PC-3 (cell line): ENCODE measurements at regions not wholly inside any gene's neighbourhood (a gene's known extent, or its start where the extent isn't known, plus 50 kb on each side); places are given as distances from the start of the nearest gene placed in this dataset.

Source experiments
- ATAC-seq: fragments of 200-7000 bp; cut with Tn5 transposase; 2 replicates; pipeline ENCODE4 v1.9.1; 2020; ENCODE audit warnings: mild to moderate bottlenecking, moderate library complexity
- BruUV-seq: library from RNA; stranded (reverse); fragments of 400-500 nt; replicated peaks from 2 replicates; lab custom pipeline; 2021; lab: Mats Ljungman, UMichigan
- CTCF ChIA-PET: fragments of 300-600 bp; sonication (Branson Sonifier 250); formaldehyde crosslinking; loops from one replicate; lab custom pipeline; 2022; ENCODE audit warnings: antibody characterized with exemption; lab: Charles Lee
- POLR2A ChIA-PET: fragments of 300-600 bp; sonication (Branson Sonifier 250); formaldehyde crosslinking; loops from one replicate; lab custom pipeline; 2022; ENCODE audit warnings: antibody characterized with exemption; ENCODE audit not compliant: unreplicated experiment; lab: Charles Lee
- DNase-seq: peaks from one replicate; pipeline ENCODE4 v3.0.0-alpha.2; 2015
- H2AFZ ChIP-seq: fragments of 300-600 bp; sonication (generic); 2 replicates; pipeline ENCODE4 v1.6.0; 2016; ENCODE audit warnings: antibody characterized with exemption, low read length
- H3F3A ChIP-seq: fragments of 300-600 bp; sonication (generic); one replicate; pipeline ENCODE4 v1.6.0; 2017; ENCODE audit warnings: antibody characterized with exemption, low read length, control low read depth, mild to moderate bottlenecking; ENCODE audit not compliant: unreplicated experiment
- H3K27ac ChIP-seq: fragments of 300-600 bp; sonication (generic); 2 replicates; pipeline ENCODE4 v1.5.1; 2016; ENCODE audit warnings: mild to moderate bottlenecking, low read length
- H3K27me3 ChIP-seq: fragments of 300-600 bp; sonication (generic); 2 replicates; pipeline ENCODE4 v1.6.1; 2016; ENCODE audit warnings: low read length, mixed read lengths
- H3K36me3 ChIP-seq: fragments of 300-600 bp; sonication (generic); 2 replicates; pipeline ENCODE4 v1.6.1; 2016; ENCODE audit warnings: low read depth, mixed run types, low read length, mixed read lengths
- H3K4me1 ChIP-seq: fragments of 300-600 bp; sonication (generic); 2 replicates; pipeline ENCODE4 v1.5.1; 2016; ENCODE audit warnings: low read length; ENCODE audit not compliant: insufficient read depth
- H3K4me2 ChIP-seq: fragments of 300-600 bp; sonication (generic); 2 replicates; pipeline ENCODE4 v1.6.0; 2016; ENCODE audit warnings: low read length
- H3K4me3 ChIP-seq: fragments of 300-600 bp; sonication (generic); 2 replicates; pipeline ENCODE4 v1.5.1; 2016; ENCODE audit warnings: mild to moderate bottlenecking, low read length, mixed read lengths
- H3K79me2 ChIP-seq: fragments of 300-600 bp; sonication (generic); 2 replicates; pipeline ENCODE4 v1.6.1; 2017; ENCODE audit warnings: low read length, mixed read lengths
- H3K9ac ChIP-seq: fragments of 300-600 bp; sonication (generic); 2 replicates; pipeline ENCODE4 v1.6.0; 2016; ENCODE audit warnings: mild to moderate bottlenecking, low read length
- H3K9me2 ChIP-seq: fragments of 300-600 bp; sonication (generic); replicated peaks from 2 replicates; pipeline ENCODE4 v1.6.1; 2016; ENCODE audit warnings: mixed run types, low read length, mixed read lengths
- H3K9me3 ChIP-seq: fragments of 300-600 bp; sonication (generic); 2 replicates; pipeline ENCODE4 v1.6.1; 2016; ENCODE audit warnings: low read length, mixed read lengths
- H4K20me1 ChIP-seq: fragments of 300-600 bp; sonication (generic); 2 replicates; pipeline ENCODE4 v1.6.1; 2016; ENCODE audit warnings: low read length, mixed read lengths
- EZH2 ChIP-seq: fragments of 300-600 bp; sonication (generic); IDR thresholded peaks from one replicate; pipeline ENCODE4 v1.6.1; 2017; ENCODE audit warnings: antibody characterized with exemption, mild to moderate bottlenecking, low read length; ENCODE audit not compliant: unreplicated experiment
- EZH2phosphoT487 ChIP-seq: fragments of 300-600 bp; sonication (generic); IDR thresholded peaks from 2 replicates; pipeline ENCODE4 v1.6.1; 2018; ENCODE audit warnings: mild to moderate bottlenecking, antibody characterized with exemption, low read length, borderline replicate concordance
- intact Hi-C: fragments of 100-400 bp; cut with micrococcal nuclease; formaldehyde crosslinking; loops from 2 replicates; pipeline ENCODE4 v1.9.0; 2023
- TF ChIP-seq, protein P1 (sequence below): fragments of 300-600 bp; sonication (generic); conservative IDR thresholded peaks from 2 replicates; pipeline ENCODE4 v1.5.1; 2017; ENCODE audit warnings: antibody characterized with exemption, low read depth, mild to moderate bottlenecking, low read length

DNA sequence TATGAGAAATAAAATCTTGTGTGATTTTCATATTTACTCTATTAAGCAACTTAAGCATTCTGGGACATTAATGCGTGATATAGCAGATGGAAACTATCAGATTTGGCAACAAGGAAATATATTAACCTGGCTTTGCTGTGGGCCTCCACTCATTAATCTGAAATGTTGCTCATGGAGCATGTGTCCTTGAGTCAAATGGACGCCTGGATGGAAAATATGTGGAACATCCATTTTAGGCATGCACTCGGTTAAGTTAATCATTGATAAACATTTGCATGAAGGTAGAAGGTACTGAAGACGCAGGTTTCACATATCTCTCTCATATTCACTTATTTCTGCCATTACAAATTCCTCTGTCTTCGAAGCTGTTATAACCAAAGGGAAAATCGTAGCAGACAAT is 246.1 kb downstream of the NR2F2 start:
- H3K36me3 ChIP-seq = no peaks in the 10 kb centered on the region
- no peaks in the 10 kb centered on the region for H3K9me3 ChIP-seq
- H3K9me2 ChIP-seq = no peaks in the 10 kb centered on the region
- H3K9ac ChIP-seq = no peak overlapping the region
- H3K4me1 ChIP-seq = no peaks in the 10 kb centered on the region
- TF ChIP-seq EZH2phosphoT487 = no peak
- no peak for TF ChIP-seq EZH2
- TF ChIP-seq, protein P1, sequence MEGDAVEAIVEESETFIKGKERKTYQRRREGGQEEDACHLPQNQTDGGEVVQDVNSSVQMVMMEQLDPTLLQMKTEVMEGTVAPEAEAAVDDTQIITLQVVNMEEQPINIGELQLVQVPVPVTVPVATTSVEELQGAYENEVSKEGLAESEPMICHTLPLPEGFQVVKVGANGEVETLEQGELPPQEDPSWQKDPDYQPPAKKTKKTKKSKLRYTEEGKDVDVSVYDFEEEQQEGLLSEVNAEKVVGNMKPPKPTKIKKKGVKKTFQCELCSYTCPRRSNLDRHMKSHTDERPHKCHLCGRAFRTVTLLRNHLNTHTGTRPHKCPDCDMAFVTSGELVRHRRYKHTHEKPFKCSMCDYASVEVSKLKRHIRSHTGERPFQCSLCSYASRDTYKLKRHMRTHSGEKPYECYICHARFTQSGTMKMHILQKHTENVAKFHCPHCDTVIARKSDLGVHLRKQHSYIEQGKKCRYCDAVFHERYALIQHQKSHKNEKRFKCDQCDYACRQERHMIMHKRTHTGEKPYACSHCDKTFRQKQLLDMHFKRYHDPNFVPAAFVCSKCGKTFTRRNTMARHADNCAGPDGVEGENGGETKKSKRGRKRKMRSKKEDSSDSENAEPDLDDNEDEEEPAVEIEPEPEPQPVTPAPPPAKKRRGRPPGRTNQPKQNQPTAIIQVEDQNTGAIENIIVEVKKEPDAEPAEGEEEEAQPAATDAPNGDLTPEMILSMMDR = no peak
- intact Hi-C loops = no loop called here
- ChIA-PET CTCF (no interaction called here), POLR2A (no interaction called here)
- H3K79me2 ChIP-seq = no peaks in the 10 kb centered on the region
- H4K20me1 ChIP-seq = no peaks in the 10 kb centered on the region
- no peak for DNase-seq
- no peak overlapping the region for H3K4me3 ChIP-seq
- no peak for ATAC-seq
- no peak overlapping the region for H3K4me2 ChIP-seq
- H2AFZ ChIP-seq = no peak overlapping the region
- no peak overlapping the region for H3K27ac ChIP-seq
- peaks cover 59% of the 10 kb centered on the region for H3K27me3 ChIP-seq
- no peaks in the 10 kb centered on the region for H3F3A ChIP-seq
- BruUV-seq = no TSS peak

DNA sequence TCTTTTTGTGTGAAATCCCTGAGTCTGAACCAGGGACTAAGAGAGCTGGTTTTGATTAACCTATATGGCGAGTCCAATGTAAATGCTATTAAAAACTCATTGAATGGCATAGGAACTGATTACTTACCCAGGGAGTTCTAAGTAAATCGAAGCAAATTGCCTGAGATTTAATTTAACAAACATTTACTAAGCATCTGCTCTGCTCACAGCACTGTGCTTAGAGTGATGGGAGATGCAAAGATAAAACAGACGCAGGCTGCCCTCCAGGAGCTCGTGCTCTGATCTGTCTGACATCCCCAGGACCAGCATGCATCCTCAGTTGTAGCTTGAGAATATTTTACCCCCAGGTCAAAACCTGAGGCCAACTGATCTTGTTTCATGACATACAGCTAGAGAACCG is 247.9 kb downstream of the NR2F2 start:
- ATAC-seq (no peak), DNase-seq (no peak)
- intact Hi-C loops = no loop called here
- BruUV-seq = no TSS peak
- Histone ChIP-seq H3K9me2 (no peaks in the 10 kb centered on the region), H3K9me3 (no peaks in the 10 kb centered on the region), H3K4me1 (no peaks in the 10 kb centered on the region), H3K27ac (no peak overlapping the region), H2AFZ (no peak overlapping the region), H3F3A (no peaks in the 10 kb centered on the region), H3K4me3 (no peak overlapping the region), H3K36me3 (no peaks in the 10 kb centered on the region), H3K4me2 (no peak overlapping the region), H3K9ac (no peak overlapping the region), H3K27me3 (peaks cover 77% of the 10 kb centered on the region), H3K79me2 (no peaks in the 10 kb centered on the region), H4K20me1 (no peaks in the 10 kb centered on the region)
- ChIA-PET POLR2A (no interaction called here), CTCF (no interaction called here)
- TF ChIP-seq, protein P1 = no peak
- TF ChIP-seq EZH2 = no peak
- TF ChIP-seq EZH2phosphoT487 = no peak

DNA sequence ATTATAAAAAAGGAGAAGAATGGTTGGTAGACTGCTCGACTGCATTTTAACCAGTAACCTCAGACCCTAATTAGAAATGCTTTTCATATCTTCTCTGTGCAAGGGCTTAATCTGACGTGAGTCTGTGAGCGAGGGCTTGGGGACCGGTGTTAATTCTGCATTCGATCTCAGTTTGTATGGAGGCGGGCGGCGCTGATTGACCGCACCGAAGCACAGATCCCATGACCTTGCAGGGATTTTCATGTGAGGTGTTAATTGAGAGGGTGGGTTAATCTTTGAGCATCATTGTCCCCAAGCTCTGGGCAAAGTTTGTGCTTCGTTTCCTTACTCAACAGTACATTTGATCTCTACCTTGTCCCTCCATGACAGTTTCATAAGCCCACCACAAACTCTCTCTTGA is 250.9 kb downstream of the NR2F2 start:
- Histone ChIP-seq H3K27me3 (peaks cover 95% of the 10 kb centered on the region), H3K4me2 (no peak overlapping the region), H3F3A (no peaks in the 10 kb centered on the region), H3K79me2 (no peaks in the 10 kb centered on the region), H3K4me3 (no peak overlapping the region), H3K9me3 (no peaks in the 10 kb centered on the region), H2AFZ (no peak overlapping the region), H3K27ac (no peak overlapping the region), H3K4me1 (no peaks in the 10 kb centered on the region), H3K9ac (no peak overlapping the region), H3K9me2 (no peaks in the 10 kb centered on the region), H3K36me3 (no peaks in the 10 kb centered on the region), H4K20me1 (no peaks in the 10 kb centered on the region)
- intact Hi-C loops = no loop called here
- POLR2A ChIA-PET = no interaction called here
- CTCF ChIA-PET = no interaction called here
- no peak for DNase-seq
- TF ChIP-seq EZH2phosphoT487 = no peak
- TF ChIP-seq EZH2 = no peak
- TF ChIP-seq, protein P1 = no peak
- no peak for ATAC-seq
- BruUV-seq = no TSS peak
